Epithelial cell of esophagus (primary cell): ENCODE measurements at regions not wholly inside any gene's neighbourhood (a gene's known extent, or its start where the extent isn't known, plus 50 kb on each side); places are given as distances from the start of the nearest gene placed in this dataset.
A peak's percentile ranks its signal among the peaks of the same experiment; 100 is the strongest.
"Not testable (repeated sequence)": the region's sequence is repeated elsewhere in the genome, so short reads cannot be mapped to it uniquely, and the experiment has no call there.

Experiments
- DNase-seq: peaks from one replicate; pipeline ENCODE4 v3.0.0; 2010; ENCODE audit warnings: low read depth
- H3K4me3 ChIP-seq: 2 replicates; pipeline ENCODE4 v1.5.1; 2011; ENCODE audit warnings: mild to moderate bottlenecking, low read length, control low read depth
- TF ChIP-seq, protein P1 (sequence below): IDR thresholded peaks from 2 replicates; pipeline ENCODE4 v1.5.1; 2011; ENCODE audit warnings: low read depth, mild to moderate bottlenecking, low read length, control low read depth, inconsistent platforms; ENCODE audit not compliant: insufficient read depth; ENCODE audit errors: missing control alignments

DNA sequence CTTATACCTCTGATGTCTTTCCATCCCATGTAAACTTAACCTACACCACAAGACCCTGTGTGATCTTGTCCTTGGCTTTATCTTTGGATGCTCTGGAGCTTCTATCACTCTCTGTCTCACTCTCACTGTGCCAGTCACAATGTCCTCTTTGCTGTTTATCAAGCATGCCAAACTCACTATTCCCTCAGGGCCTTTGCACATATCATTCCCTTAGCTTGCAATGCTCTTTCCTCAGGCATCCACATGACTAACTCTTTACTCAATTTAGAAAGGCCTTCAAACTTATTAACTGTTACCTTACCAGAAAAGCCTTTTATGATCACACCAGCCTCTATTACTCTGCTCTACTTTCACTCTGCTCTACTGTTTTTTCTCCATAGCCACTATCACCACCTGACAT, 354.1 kb downstream of the RFC3 start:
- TF ChIP-seq, protein P1, sequence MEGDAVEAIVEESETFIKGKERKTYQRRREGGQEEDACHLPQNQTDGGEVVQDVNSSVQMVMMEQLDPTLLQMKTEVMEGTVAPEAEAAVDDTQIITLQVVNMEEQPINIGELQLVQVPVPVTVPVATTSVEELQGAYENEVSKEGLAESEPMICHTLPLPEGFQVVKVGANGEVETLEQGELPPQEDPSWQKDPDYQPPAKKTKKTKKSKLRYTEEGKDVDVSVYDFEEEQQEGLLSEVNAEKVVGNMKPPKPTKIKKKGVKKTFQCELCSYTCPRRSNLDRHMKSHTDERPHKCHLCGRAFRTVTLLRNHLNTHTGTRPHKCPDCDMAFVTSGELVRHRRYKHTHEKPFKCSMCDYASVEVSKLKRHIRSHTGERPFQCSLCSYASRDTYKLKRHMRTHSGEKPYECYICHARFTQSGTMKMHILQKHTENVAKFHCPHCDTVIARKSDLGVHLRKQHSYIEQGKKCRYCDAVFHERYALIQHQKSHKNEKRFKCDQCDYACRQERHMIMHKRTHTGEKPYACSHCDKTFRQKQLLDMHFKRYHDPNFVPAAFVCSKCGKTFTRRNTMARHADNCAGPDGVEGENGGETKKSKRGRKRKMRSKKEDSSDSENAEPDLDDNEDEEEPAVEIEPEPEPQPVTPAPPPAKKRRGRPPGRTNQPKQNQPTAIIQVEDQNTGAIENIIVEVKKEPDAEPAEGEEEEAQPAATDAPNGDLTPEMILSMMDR: no peak
- no peak overlapping the region for H3K4me3 ChIP-seq
- peak; percentile 61 for DNase-seq

- DNase-seq: no peak
- TF ChIP-seq, protein P1: no peak
Measured at GRCh38 chr13:34174671-34175145, 356.8 kb downstream of the RFC3 start.

DNA sequence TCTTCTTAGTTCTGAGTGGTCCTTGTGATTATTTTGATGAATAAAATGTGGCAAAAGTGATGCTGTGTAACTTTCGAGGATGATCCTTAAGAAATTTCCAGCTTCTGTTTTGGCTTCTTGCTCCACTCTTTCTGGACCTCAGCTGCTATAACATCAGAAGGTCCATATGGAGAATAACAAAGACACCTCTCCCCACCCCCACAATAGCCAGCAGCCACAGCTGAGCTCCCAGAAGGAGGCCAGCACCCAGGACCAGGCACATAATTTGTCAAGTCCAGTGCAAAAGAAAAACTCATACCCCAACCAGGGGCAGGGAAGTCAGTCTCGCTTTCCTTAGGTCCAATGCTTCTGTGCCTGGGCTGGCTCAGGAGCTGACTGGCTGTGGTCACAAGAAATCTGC, 357.6 kb downstream of the RFC3 start:
- H3K4me3 ChIP-seq: no peak overlapping the region
- DNase-seq: no peak
- TF ChIP-seq, protein P1: no peak

More at GRCh38 chr13:34174671-34175145, 356.8 kb downstream of the RFC3 start:
- H3K4me3 ChIP-seq: no peak overlapping the region

GRCh38 chr13:34176633-34177032, 358.7 kb downstream of the RFC3 start:
- DNase-seq: no peak
- TF ChIP-seq, protein P1: no peak
- no peak overlapping the region for H3K4me3 ChIP-seq

DNA sequence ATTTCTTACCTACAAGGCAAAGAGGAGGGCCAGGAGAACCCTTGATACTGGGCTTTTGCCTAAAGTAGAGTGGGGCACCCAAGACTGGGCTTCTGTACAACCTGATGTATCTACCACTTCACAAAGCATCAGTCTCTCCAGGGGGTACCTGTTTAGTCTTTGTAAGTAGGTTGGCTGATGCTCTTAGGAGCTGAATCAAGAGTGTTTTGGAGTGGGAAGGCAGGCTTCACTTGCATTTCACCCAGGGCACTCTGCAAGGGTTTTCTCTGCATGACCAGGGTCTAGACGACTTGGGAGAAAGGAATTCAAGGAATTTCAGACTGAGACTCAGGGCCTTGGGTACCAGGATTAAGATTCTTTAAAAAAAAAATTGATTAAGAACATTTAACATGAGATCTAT, 361.5 kb downstream of the RFC3 start:
- TF ChIP-seq, protein P1: no peak
- DNase-seq: no peak
- H3K4me3 ChIP-seq: no peak overlapping the region

DNA sequence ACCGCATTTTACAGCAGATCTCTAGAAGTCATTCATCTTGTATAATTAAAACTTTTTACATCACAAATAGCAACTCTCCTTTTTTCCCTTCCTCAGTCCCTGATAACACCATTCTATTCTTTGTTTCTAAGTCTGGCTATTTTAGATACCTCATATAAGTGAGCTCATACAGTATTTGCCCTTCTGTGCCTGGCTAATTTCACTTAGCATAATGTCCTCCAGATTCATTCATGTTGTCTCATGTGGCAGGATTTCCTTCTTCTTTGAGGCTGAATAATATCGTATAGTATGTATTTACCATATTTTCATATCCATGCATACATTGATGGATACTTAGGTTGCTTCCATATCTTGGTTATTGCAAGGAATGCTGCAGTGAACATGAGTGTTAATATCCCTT, 362.0 kb downstream of the RFC3 start:
- no peak for DNase-seq
- no peak overlapping the region for H3K4me3 ChIP-seq
- TF ChIP-seq, protein P1: no peak

- not testable (repeated sequence) for DNase-seq, H3K4me3 ChIP-seq
Measured at GRCh38 chr13:34181256-34181655, 363.3 kb downstream of the RFC3 start.
